ENCODE measurements at regions not wholly inside any gene's neighbourhood (a gene's known extent, or its start where the extent isn't known, plus 50 kb on each side); places are given as distances from the start of the nearest gene placed in this dataset.
A peak's percentile ranks its signal among the peaks of the same experiment; 100 is the strongest.

DNA sequence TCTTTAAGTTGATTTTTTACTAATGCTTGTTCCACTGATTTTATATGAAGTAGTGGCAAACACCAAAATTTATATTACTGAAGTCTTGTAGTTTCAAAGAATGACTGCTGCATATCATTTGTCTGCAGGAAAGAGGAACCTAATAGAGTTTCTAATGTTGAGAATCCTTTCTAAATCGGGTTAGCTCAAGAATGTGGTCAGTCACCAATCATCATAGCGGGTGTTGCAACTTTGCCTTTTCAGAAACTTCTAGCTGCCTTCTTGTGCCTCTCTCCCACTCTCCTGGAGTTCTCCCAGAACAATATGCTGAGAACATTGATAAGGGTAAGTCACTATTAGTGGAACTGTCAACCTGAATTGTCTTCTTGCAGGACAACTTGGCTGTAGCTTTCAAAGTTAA is 524.8 kb upstream of the SORCS1 start:
- Mint-ChIP-seq H3K27ac (no peak overlapping the region), H3K9me3 (no peaks in the 10 kb centered on the region), H3K27me3 (ENCODE audit: insufficient read depth, low read depth, poor library complexity) (no peaks in the 10 kb centered on the region), H3K36me3 (ENCODE audit: low read depth) (no peaks in the 10 kb centered on the region), H3K4me1 (peaks cover 4% of the 10 kb centered on the region; the same call in 2 of the 3 replicates), H3K4me3 (no peak overlapping the region)
- Histone ChIP-seq H3K27me3 (ENCODE audit: insufficient read depth) (no peaks in the 10 kb centered on the region), H3K79me2 (replicated peaks; ENCODE audit: insufficient read depth) (no peaks in the 10 kb centered on the region), H3K4me1 (ENCODE audit: insufficient read depth) (no peaks in the 10 kb centered on the region; the same call in 1 of the 2 replicates), H3K27ac (ENCODE audit: low read depth) (no peak overlapping the region), H3K9me2 (ENCODE audit: insufficient read depth) (no peaks in the 10 kb centered on the region), H3K36me3 (ENCODE audit: insufficient read depth) (no peaks in the 10 kb centered on the region), H3K4me3 (no peak overlapping the region), H3K4me2 (no peak overlapping the region), H4K20me1 (replicated peaks; ENCODE audit: insufficient read depth) (no peaks in the 10 kb centered on the region), H2AFZ (no peak overlapping the region), H3F3A (replicated peaks; ENCODE audit: low read depth) (no peaks in the 10 kb centered on the region)
- DNase-seq (ENCODE audit: low spot score) = peak; percentile 2
- no peak for ATAC-seq
- no peak for TF ChIP-seq STAT1 (IDR thresholded peaks at IDR 0.05; ENCODE audit: unreplicated experiment)
- no peak for TF ChIP-seq EZH2phosphoT487 (IDR thresholded peaks at IDR 0.05; ENCODE audit: unreplicated experiment)
- TF ChIP-seq, protein P1, sequence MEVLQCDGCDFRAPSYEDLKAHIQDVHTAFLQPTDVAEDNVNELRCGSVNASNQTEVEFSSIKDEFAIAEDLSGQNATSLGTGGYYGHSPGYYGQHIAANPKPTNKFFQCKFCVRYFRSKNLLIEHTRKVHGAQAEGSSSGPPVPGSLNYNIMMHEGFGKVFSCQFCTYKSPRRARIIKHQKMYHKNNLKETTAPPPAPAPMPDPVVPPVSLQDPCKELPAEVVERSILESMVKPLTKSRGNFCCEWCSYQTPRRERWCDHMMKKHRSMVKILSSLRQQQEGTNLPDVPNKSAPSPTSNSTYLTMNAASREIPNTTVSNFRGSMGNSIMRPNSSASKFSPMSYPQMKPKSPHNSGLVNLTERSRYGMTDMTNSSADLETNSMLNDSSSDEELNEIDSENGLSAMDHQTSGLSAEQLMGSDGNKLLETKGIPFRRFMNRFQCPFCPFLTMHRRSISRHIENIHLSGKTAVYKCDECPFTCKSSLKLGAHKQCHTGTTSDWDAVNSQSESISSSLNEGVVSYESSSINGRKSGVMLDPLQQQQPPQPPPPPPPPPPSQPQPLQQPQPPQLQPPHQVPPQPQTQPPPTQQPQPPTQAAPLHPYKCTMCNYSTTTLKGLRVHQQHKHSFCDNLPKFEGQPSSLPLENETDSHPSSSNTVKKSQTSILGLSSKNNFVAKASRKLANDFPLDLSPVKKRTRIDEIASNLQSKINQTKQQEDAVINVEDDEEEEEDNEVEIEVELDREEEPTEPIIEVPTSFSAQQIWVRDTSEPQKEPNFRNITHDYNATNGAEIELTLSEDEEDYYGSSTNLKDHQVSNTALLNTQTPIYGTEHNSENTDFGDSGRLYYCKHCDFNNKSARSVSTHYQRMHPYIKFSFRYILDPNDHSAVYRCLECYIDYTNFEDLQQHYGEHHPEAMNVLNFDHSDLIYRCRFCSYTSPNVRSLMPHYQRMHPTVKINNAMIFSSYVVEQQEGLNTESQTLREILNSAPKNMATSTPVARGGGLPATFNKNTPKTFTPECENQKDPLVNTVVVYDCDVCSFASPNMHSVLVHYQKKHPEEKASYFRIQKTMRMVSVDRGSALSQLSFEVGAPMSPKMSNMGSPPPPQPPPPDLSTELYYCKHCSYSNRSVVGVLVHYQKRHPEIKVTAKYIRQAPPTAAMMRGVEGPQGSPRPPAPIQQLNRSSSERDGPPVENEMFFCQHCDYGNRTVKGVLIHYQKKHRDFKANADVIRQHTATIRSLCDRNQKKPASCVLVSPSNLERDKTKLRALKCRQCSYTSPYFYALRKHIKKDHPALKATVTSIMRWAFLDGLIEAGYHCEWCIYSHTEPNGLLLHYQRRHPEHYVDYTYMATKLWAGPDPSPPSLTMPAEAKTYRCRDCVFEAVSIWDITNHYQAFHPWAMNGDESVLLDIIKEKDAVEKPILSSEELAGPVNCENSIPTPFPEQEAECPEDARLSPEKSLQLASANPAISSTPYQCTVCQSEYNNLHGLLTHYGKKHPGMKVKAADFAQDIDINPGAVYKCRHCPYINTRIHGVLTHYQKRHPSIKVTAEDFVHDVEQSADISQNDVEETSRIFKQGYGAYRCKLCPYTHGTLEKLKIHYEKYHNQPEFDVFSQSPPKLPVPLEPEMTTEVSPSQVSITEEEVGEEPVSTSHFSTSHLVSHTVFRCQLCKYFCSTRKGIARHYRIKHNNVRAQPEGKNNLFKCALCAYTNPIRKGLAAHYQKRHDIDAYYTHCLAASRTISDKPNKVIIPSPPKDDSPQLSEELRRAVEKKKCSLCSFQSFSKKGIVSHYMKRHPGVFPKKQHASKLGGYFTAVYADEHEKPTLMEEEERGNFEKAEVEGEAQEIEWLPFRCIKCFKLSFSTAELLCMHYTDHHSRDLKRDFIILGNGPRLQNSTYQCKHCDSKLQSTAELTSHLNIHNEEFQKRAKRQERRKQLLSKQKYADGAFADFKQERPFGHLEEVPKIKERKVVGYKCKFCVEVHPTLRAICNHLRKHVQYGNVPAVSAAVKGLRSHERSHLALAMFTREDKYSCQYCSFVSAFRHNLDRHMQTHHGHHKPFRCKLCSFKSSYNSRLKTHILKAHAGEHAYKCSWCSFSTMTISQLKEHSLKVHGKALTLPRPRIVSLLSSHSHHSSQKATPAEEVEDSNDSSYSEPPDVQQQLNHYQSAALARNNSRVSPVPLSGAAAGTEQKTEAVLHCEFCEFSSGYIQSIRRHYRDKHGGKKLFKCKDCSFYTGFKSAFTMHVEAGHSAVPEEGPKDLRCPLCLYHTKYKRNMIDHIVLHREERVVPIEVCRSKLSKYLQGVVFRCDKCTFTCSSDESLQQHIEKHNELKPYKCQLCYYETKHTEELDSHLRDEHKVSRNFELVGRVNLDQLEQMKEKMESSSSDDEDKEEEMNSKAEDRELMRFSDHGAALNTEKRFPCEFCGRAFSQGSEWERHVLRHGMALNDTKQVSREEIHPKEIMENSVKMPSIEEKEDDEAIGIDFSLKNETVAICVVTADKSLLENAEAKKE (CRISPR knock-in tag; IDR thresholded peaks at IDR 0.05) = no peak
- TF ChIP-seq ZNF331 (CRISPR knock-in tag; IDR thresholded peaks at IDR 0.05; ENCODE audit: low read depth) = no peak
- TF ChIP-seq EZH2 (IDR thresholded peaks at IDR 0.05; ENCODE audit: low read depth, unreplicated experiment) = no peak
- TF ChIP-seq JUNB (IDR thresholded peaks at IDR 0.05; ENCODE audit: unreplicated experiment) = no peak
- TF ChIP-seq, protein P2, sequence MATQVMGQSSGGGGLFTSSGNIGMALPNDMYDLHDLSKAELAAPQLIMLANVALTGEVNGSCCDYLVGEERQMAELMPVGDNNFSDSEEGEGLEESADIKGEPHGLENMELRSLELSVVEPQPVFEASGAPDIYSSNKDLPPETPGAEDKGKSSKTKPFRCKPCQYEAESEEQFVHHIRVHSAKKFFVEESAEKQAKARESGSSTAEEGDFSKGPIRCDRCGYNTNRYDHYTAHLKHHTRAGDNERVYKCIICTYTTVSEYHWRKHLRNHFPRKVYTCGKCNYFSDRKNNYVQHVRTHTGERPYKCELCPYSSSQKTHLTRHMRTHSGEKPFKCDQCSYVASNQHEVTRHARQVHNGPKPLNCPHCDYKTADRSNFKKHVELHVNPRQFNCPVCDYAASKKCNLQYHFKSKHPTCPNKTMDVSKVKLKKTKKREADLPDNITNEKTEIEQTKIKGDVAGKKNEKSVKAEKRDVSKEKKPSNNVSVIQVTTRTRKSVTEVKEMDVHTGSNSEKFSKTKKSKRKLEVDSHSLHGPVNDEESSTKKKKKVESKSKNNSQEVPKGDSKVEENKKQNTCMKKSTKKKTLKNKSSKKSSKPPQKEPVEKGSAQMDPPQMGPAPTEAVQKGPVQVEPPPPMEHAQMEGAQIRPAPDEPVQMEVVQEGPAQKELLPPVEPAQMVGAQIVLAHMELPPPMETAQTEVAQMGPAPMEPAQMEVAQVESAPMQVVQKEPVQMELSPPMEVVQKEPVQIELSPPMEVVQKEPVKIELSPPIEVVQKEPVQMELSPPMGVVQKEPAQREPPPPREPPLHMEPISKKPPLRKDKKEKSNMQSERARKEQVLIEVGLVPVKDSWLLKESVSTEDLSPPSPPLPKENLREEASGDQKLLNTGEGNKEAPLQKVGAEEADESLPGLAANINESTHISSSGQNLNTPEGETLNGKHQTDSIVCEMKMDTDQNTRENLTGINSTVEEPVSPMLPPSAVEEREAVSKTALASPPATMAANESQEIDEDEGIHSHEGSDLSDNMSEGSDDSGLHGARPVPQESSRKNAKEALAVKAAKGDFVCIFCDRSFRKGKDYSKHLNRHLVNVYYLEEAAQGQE (IDR thresholded peaks at IDR 0.05; ENCODE audit: unreplicated experiment) = no peak
- no peak for TF ChIP-seq NANOG (IDR thresholded peaks at IDR 0.05; ENCODE audit: borderline replicate concordance)
- TF ChIP-seq CREB1 (CRISPR knock-in tag; IDR thresholded peaks at IDR 0.05; ENCODE audit: low read depth) = no peak
- no peak for TF ChIP-seq POLR2AphosphoS5 (IDR thresholded peaks at IDR 0.05; ENCODE audit: low read depth)
- TF ChIP-seq ZNF114 (CRISPR knock-in tag; IDR thresholded peaks at IDR 0.05) = no peak
- TF ChIP-seq, protein P3, sequence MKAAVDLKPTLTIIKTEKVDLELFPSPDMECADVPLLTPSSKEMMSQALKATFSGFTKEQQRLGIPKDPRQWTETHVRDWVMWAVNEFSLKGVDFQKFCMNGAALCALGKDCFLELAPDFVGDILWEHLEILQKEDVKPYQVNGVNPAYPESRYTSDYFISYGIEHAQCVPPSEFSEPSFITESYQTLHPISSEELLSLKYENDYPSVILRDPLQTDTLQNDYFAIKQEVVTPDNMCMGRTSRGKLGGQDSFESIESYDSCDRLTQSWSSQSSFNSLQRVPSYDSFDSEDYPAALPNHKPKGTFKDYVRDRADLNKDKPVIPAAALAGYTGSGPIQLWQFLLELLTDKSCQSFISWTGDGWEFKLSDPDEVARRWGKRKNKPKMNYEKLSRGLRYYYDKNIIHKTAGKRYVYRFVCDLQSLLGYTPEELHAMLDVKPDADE (IDR thresholded peaks at IDR 0.05) = no peak
- TF ChIP-seq, protein P4, sequence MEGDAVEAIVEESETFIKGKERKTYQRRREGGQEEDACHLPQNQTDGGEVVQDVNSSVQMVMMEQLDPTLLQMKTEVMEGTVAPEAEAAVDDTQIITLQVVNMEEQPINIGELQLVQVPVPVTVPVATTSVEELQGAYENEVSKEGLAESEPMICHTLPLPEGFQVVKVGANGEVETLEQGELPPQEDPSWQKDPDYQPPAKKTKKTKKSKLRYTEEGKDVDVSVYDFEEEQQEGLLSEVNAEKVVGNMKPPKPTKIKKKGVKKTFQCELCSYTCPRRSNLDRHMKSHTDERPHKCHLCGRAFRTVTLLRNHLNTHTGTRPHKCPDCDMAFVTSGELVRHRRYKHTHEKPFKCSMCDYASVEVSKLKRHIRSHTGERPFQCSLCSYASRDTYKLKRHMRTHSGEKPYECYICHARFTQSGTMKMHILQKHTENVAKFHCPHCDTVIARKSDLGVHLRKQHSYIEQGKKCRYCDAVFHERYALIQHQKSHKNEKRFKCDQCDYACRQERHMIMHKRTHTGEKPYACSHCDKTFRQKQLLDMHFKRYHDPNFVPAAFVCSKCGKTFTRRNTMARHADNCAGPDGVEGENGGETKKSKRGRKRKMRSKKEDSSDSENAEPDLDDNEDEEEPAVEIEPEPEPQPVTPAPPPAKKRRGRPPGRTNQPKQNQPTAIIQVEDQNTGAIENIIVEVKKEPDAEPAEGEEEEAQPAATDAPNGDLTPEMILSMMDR (conservative IDR thresholded peaks at IDR 0.05; ENCODE audit: low read depth in 2 of 2) = no peak

All from GM23338 (cell line).